ENCODE measurements at regions not wholly inside any gene's neighbourhood (a gene's known extent, or its start where the extent isn't known, plus 50 kb on each side); places are given as distances from the start of the nearest gene placed in this dataset.
A peak's percentile ranks its signal among the peaks of the same experiment; 100 is the strongest.

GRCh38 chr2:176392744-176393414 lies 123.6 kb downstream of the MTX2 start:
- H3K27me3 ChIP-seq = no peaks in the 10 kb centered on the region
- no peaks in the 10 kb centered on the region for H3K9me3 ChIP-seq
- no peak overlapping the region for H3K27ac ChIP-seq
- H3K4me1 ChIP-seq = no peaks in the 10 kb centered on the region
- 69 to 76% (median 73%) methylated on average over 3 of the region's 3 CpGs for WGBS, 5 donors
- intact Hi-C loops (cut with DNase I; ENCODE audit: low total_unique reads) = no loop called here
- H3K4me3 ChIP-seq = no peak overlapping the region
- H3K36me3 ChIP-seq = no peaks in the 10 kb centered on the region
- no peak for DNase-seq
- TF ChIP-seq CTCF (IDR thresholded peaks at IDR 0.05) (no peak), POLR2AphosphoS5 (IDR thresholded peaks at IDR 0.05) (no peak), POLR2A (IDR thresholded peaks at IDR 0.05) (no peak)

- WGBS, 5 donors = 66 to 80% (median 77%) methylated on average over 3 of the region's 3 CpGs
- H3K27me3 ChIP-seq = no peaks in the 10 kb centered on the region
- TF ChIP-seq EP300 (IDR thresholded peaks at IDR 0.05) (no peak), CTCF (IDR thresholded peaks at IDR 0.05) (no peak), POLR2A (IDR thresholded peaks at IDR 0.05) (no peak), POLR2AphosphoS5 (IDR thresholded peaks at IDR 0.05) (no peak)
- H3K4me3 ChIP-seq = peak overlapping the region in 1 of 4 donors; percentile 13
- H3K36me3 ChIP-seq = no peaks in the 10 kb centered on the region
- H3K4me1 ChIP-seq = no peaks in the 10 kb centered on the region
- no peaks in the 10 kb centered on the region for H3K9me3 ChIP-seq
- H3K27ac ChIP-seq = no peak overlapping the region
- intact Hi-C loops (cut with DNase I; ENCODE audit: low total_unique reads) = no loop called here
- no peak for DNase-seq
Observed at GRCh38 chr2:176395273-176395854, 126.1 kb downstream of the MTX2 start.

GRCh38 chr2:176398243-176399073 lies 129.2 kb downstream of the MTX2 start:
- DNase-seq = no peak
- H3K36me3 ChIP-seq = no peaks in the 10 kb centered on the region
- TF ChIP-seq POLR2AphosphoS5 (IDR thresholded peaks at IDR 0.05) (no peak), POLR2A (IDR thresholded peaks at IDR 0.05) (no peak), CTCF (IDR thresholded peaks at IDR 0.05) (no peak), EP300 (IDR thresholded peaks at IDR 0.05) (no peak)
- no peak overlapping the region for H3K27ac ChIP-seq
- intact Hi-C loops (cut with DNase I; ENCODE audit: low total_unique reads) = no loop called here
- WGBS, 5 donors = 50 to 86% (median 83%) methylated on average over 2 of the region's 2 CpGs
- H3K4me1 ChIP-seq = no peaks in the 10 kb centered on the region
- no peaks in the 10 kb centered on the region for H3K9me3 ChIP-seq
- no peaks in the 10 kb centered on the region for H3K27me3 ChIP-seq
- no peak overlapping the region for H3K4me3 ChIP-seq

- intact Hi-C loops (cut with DNase I; ENCODE audit: low total_unique reads) = no loop called here
- Histone ChIP-seq H3K9me3 (no peaks in the 10 kb centered on the region), H3K4me3 (no peak overlapping the region), H3K27ac (no peak overlapping the region), H3K4me1 (no peaks in the 10 kb centered on the region), H3K36me3 (no peaks in the 10 kb centered on the region), H3K27me3 (no peaks in the 10 kb centered on the region)
- no peak for DNase-seq
- no peak for TF ChIP-seq EP300 (IDR thresholded peaks at IDR 0.05)
- TF ChIP-seq CTCF (IDR thresholded peaks at IDR 0.05) = no peak
- no peak for TF ChIP-seq POLR2A (IDR thresholded peaks at IDR 0.05)
- TF ChIP-seq POLR2AphosphoS5 (IDR thresholded peaks at IDR 0.05) = no peak
Observed at GRCh38 chr2:176399074-176399598, 129.9 kb downstream of the MTX2 start.

All from stomach (tissue), 8 donors.